GM21737 (cell line): ENCODE measurements at regions not wholly inside any gene's neighbourhood (a gene's known extent, or its start where the extent isn't known, plus 50 kb on each side); places are given as distances from the start of the nearest gene placed in this dataset.

Experiments used
- ATAC-seq: cut with Tn5 transposase; IDR thresholded peaks from one replicate; pipeline ENCODE4 v1.9.1; 2021; ENCODE audit warnings: mild to moderate bottlenecking, moderate library complexity; ENCODE audit not compliant: unreplicated experiment

DNA sequence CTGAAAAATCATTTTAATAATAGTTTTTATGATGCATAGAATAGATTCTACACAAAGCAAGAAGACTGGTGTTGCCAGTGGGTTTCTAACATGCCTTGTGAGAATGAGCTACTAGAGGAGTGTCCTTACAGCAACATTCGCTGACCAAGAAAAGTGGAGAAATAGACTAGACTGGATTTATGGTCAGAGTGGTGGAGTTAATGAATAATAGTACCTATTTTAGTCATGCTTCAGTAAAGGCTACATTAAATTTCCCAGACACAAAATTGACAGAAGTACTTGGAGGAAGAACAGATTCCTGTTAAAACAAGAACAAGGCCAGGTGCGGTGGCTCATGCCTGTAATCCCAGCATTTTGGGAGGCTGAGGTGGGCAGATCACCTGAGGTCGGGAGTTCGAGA, 539.2 kb downstream of the ETS1 start:
- no peak for ATAC-seq

DNA sequence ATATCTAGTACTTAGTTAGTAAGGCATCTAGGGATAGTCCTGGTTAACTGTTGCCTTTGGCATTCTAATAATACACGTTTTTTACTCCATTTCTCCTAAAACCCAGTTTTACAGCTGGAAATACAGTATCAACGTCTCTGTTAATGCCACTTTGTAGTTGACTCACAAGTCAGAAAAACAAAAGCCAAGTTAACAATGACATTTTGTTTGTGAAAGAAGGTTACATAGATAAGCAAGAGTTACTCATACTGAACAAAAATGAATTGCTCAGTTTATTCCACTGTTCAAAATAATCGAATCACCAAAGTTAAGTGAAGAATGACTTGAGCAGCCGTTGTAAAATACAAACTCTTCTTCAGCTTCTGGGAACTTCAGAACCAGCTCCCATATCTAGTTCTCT, 540.3 kb downstream of the ETS1 start:
- ATAC-seq = no peak

DNA sequence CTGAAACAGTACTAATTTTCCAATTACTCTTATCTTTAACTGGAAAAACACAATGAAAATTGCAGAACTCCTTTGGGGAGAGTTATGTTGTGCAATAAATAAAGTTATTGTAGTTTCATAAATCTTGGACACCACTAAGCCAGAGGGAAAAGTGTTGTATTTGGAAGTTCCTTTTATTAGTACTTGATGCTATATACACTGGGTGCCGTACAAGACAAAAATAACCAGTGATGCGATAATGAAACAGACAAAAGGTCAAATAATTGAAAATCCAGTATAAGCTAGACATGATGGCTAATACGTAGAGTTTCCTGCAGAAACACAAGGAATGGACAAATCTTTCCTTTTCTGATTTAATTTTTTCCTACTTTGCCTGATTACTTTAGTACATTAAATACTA, 541.1 kb downstream of the ETS1 start:
- no peak for ATAC-seq

DNA sequence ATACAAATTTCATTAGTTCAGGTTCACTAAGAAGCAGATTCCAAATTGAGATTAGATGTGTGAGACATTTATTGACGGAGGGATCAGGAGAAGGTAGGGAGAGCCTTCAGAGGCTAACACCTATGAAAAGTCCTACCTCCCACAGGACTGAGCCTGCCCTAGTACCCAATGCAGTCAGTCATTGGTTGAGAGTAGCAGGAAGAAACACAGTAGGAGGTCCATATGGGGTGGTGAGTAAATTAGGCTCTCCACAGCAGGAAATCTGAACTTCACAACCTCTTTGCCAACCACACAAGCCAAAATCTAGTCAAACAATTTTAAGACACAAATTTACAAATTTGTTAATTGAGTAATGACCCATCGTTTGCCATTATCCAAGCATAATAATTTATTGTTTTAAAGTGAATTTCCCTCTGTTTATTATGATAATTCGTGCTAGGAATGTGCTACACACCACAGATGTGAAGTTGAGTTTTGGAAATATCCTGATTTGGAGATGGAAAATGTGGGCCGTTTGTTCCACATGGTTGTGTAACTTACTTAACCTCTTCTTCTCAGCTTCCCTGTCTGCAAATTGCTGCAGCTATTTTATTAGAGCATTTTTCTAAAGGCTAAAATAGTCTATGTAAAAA, 542.1 kb downstream of the ETS1 start:
- ATAC-seq = no peak

DNA sequence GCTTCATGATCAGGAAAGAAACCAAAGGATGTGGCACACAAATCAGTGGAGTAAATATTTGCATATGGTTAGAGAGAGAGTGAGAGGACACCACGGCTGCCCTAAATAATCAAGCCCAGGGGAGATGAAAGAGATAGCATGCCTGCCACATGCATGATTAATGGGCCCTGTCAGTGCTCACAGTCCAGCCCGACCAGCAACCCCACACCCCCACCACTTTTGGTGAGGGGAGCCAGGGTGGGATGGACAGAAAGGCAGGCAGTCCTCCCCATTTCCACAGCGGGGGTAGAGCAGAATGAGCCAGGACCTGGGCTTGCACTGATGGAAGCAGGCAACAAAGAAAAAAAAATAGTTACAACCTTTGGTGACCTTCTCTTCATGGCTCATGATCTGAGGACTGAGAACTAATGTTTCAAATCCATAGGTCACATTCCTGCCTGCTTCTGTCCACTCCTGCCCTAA, 545.0 kb downstream of the ETS1 start:
- no peak for ATAC-seq

DNA sequence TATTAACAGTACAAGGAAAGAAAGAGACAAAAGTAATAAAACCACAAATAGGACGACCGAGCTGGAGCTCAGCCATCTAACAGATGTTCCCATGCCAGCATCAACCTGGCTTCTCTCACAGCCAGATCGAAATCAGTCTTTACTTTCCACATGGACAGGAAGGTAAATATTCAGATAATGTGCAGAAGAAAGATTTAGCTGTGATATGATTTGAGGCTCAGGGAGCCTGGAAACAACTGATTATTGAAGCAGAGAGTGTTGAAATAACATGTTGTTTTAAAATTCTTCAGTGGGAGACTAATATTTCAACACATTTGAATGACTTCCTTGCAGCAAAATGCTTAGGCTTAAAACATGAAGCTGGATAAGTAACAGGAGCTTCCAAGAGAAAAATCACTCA, 546.8 kb downstream of the ETS1 start:
- ATAC-seq = no peak

DNA sequence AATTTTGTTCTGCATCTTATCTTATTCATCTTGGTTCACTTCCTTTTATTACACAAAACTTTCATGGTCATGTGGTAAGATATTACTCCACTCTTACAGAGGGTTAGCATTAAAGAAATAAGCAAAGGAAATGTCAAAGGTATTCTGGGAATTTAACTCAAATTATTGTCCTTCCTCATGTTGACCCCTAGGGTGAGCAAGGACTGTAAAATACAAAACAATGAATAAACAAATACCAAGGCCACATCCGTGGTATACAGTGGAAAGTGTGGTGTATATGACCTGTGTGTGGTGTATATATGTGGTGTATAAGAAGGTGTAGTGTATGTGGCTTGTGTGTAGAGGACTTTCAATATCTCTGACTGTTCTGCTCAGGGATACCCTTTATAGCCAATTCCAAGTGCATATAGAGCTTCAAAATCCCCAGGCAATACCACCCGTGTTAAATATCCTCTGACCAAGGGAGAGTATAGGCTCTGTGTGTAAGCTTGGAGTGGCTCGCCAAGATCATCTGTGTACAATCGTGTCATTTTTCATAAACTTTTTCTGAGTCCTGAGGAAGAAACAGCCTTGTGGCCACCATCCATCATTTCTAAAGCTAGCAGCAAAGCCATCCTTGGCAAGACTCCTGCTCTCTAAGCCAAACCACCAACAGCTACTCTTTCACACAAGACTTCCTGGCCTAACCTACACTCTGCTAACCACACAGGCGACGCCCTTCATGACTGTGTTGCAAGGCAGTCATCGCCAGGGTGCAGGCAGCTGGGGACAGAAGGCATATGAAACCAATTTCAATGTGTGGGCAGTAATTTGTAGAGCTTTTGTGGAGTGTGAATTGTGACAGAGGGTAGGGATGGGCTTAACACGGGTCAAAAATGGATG, 548.0 kb downstream of the ETS1 start:
- peak; percentile 98 for ATAC-seq

DNA sequence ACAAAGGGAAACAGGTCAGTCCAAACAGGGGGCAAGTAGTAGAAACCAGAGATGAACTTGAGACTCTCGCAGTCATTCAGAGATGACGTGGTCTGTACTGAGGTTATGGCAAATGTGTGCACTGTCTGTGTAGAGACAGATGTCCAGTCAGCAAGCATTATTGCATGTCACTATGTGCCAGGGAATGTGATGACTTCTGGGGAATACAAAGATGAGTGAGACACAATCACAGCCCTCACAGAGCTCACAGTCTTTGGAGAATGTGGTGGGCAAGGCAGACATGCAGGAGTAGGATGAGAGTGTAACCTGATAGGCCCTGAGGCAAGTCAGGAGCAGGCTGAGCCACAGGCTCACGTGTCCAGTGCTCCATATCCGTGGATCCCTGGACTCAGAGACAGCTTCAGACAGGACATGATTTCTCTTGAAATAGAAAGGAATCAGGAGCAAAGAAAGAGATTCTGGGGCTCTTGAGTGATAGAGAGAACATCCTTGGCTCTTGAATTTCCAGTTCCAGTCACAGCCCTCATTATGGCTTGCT, 550.7 kb downstream of the ETS1 start:
- no peak for ATAC-seq

DNA sequence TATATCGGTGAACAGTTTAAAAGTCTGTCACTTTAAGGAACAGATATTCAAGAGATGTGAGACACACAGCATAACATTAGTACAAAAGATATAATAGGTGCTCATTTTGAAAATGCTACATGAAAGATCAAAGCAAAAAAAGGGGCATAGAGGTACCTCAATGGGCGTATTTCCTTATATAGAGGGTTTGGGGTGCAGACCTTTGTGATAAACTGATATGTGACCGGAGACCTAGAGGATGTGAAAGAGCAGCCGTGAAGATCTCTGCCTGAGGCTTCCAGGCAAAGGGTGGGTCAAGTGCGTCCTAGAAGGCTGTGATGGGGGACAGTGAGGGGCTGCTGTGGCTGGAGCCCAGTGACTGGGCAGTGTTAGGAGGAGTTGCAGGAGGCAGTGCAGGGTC, 551.4 kb downstream of the ETS1 start:
- no peak for ATAC-seq

DNA sequence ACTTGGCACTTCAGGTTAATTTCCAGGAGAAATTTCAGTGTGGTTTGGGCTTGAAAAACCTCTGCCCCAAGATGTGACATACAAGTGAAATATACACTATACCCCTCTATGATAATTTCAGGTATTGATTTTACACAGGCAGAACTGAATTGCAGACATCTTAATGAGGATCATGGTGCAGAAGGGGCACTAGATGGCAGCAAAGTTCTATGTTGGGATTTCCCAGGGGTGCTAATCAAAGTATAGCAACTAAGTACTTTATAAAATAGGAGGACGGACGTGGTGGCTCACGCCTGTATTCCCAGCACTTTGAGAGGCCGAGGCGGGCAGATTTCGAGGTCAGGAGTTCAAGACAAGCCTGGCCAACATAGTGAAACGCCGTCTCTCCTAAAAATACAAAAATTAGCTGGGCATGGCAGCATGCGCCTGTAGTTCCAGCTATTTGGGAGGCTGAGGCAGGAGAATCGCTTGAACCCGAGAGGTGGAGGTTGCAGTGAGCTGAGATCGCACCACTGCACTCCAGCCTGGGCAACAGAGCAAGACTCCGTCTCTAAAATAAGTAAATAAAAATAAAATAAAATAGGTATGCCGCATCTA, 555.7 kb downstream of the ETS1 start:
- ATAC-seq = peak; percentile 75

DNA sequence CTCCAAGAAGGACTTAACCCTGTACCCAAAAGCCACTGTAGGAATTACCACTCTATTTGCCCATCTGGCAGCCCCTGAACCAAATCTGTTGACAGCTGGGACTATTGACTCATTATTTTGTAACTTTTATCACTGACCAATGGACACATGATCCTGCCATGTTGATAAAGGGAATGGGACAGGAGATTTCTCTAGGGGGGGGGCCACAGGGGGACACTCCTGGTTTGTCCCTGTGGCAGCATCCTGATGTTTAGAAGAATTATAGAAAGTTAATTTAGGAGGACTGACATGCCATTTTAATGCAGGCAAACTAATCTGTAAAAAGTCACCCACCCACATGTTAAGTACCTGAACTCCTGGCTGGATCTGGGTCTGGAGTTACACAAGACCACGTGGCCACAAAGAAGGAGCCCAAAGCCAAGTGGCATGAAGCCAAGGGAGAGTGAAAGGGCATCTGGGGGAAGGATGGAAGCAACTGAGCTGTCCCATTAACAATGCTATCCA, 558.1 kb downstream of the ETS1 start:
- ATAC-seq = no peak

DNA sequence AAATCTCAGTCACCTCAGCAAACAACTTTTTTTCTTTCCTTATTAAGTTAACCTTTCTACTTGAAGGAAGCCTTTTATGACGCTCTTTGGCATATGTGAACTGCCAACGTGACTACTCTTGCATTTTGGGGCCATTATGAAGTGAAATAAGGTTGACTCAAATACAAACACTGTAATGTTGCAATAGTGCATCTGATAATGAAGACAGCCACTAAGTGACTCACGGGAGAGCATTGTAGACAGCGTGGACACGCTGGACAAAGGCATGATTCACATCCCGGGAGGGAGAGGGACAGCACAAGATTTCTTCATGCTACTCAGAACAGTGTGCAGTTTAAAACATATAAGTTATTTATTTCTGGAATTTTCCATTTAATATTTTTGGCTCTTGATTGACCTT, 560.8 kb downstream of the ETS1 start:
- no peak for ATAC-seq

DNA sequence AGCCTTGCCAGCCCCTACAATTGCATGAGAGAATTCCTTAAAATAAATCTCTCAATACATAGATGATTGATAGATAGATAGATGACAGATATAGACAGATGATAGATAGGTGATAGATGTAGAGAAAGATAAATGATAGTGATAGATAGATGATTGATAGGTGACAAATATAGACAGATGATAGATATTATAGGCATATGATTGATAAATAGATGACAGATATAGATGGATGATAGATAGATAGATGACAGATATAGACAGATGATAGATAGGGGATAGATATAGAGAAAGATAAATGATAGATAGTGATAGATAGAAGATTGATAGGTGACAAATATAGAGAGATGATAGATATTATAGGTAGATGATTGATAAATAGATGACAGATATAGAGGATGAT, 564.6 kb downstream of the ETS1 start:
- no peak for ATAC-seq

DNA sequence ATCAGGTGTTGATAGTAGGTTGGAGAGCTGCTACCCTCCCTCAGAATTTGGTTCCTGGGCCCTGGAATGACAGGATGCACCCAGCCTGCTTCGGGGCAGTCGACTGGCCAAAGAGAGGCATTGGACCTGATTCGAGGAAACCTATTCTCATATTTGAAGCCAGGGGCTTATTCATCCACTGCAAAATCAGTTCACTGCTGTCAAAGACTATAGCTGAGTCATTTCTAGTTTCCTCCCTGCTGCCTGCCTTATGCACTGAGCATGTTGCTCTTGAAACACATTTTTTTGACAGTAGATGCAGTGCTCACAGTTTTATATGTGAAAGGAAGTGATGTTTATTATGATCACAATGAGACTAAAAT, 565.4 kb downstream of the ETS1 start:
- no peak for ATAC-seq

DNA sequence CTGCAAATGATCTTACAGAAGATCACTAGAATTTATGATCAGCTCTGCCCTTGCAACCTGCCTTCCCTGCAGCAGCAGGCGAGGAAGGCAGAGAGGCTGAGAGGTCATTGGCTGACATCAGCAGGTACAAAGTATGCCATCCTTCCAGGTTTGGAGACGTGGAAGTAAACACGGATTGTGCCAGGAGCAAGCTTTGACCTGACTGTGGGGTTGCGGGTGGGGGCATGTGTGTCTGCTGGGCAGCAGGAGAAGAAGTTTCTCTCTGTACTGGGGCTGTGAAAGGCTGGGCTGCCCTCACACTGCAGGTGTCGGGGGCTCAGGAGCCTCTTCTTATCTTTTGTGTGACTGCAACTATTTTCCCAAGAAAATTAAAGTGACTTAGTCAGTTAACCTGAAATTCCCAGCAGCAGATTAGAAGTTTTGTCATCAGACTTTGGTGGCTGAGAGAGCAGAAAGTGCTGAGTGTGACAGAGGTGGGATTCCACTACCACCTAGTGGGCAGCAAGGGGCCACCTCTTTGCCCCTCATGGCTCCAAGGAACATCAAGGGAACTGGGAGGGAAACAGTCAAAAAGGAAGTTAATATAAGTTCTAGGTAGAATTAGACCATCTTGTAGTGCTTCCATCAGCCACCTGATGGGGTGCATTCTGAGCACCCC, 565.9 kb downstream of the ETS1 start:
- no peak for ATAC-seq

DNA sequence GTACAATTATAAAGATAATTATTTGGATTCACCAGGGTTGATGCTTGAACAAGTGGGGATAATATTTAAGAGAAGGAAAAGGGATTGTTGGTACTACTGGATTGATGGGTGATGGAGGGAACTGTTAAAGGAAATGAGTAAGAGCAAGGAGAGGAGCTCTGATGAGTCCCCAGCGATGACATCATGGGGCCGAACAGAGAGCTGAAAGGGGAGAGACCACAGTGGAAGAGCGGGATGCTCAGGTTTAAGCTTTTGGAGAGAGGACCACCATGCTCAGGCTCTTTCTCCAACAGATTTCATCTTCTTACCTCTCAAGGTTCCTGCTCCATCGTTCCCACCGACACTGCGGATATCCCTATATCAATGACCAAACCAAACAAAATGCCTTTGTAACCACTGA, 568.7 kb downstream of the ETS1 start:
- no peak for ATAC-seq

DNA sequence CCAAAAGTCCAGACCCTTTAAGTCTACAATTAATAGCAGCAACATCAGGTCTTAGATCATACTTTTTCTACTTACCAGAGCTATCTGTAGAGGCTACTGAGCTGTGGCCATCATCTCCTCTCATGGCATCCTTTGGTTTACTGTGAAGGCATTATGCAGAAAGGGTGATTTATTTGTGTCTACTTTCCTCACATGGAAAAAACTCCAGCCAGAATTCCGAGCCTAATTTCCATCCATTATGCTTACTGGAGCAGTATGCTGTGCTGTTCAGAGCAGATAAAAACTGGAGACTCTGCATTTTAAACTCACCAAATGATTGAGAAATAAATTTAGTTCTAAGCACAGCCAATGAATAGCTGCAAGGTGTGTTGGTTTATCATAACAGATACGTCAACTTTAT, 581.8 kb downstream of the ETS1 start:
- no peak for ATAC-seq

DNA sequence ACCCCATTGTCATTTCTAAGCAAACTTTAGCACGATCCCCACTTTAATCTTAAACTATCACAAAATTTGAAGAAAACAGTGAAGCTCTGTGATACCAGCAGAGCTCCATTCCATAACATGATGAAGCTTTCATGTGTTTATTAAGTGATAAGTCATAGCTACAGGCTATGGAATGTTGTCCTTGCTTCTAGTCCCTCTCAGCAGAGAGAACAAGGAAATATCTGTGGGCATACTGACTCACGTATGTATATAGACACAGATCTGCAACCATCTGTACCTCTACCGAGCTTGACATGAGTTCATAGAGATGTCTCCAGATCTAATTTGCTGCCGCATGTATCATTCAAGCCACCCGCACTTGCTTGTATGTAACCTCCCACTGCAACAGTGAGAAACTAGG, 588.9 kb downstream of the ETS1 start:
- ATAC-seq = no peak

DNA sequence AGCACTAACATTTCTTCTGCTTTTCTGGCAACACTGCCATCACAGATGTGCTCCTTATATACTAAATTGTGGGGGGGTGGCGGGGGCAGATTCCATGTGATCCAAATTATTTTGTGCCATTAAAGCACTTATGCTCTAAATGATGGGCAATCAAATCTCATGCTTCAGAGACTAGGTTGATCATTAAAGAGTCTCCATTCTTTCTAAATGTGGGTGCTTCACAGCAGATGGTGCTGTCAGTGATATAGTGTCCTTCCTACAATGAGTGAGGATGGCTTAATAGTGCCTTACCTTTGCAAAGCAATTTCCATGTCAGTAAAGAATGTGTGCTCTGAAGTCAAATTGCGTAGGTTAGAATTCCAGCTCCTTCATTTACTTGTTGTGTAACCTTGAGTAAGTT, 589.8 kb downstream of the ETS1 start:
- no peak for ATAC-seq

DNA sequence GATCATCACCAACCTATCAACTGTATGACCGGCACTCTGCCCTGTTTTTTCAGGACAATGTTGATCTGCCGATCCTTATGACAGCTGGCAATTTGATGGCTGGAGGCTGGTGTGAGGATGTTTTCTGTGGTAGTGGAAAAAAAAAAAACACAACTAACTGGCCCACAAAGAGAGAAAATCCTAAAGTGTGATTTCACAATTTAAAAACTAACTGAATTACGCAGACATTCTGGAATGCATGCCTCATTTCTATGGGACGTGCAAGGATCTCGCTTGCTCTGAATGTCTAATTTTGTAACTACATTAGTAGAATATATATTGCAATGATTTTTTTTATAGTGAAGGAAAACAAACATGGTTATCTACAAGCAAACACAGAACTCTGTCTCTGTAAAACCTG, 590.5 kb downstream of the ETS1 start:
- ATAC-seq = no peak

DNA sequence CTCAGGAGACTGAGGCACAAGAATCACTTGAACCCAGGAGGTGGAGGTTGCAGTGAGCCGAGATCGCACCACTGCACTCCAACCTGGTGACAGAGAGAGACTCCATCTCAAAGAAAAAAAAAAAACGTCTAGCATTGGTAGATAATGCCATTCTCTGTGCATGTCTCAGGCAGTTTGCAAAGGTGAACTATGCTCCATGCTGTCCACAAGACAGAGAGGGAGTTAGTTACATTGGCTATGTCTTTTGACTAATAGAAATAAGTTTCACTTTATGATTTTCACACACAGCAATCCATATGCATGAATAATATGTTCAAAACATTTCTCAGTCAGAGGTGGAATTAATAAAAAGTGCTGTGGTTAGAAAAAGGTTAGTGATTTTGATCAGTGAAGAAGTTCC, 591.4 kb downstream of the ETS1 start:
- no peak for ATAC-seq
